ENCODE measurements at regions not wholly inside any gene's neighbourhood (a gene's known extent, or its start where the extent isn't known, plus 50 kb on each side); places are given as distances from the start of the nearest gene placed in this dataset.
"Not testable (repeated sequence)": the region's sequence is repeated elsewhere in the genome, so short reads cannot be mapped to it uniquely, and the experiment has no call there.

GRCh38 chr2:111309231-111310075 lies 188.7 kb downstream of the BCL2L11 start:
- H3K9me3 Mint-ChIP-seq (ENCODE audit: insufficient read depth); ATAC-seq (ENCODE audit: low read depth); H3K4me2 ChIP-seq (replicated peaks; ENCODE audit: low read depth, low read length, poor library complexity, severe bottlenecking); H3K9me3 ChIP-seq (ENCODE audit: control extremely low read depth in 1 of 3, control insufficient read depth in 2 of 3, insufficient read depth in 1 of 3, low read length in 2 of 3); H3K27ac ChIP-seq (ENCODE audit: low read length in 2 of 2); H3K9ac ChIP-seq (ENCODE audit: low read length); DNase-seq; H2AFZ ChIP-seq (ENCODE audit: insufficient read depth, low read depth, low read length, poor library complexity, severe bottlenecking); H3K79me2 ChIP-seq (ENCODE audit: control insufficient read depth, insufficient read depth, low read length); H3K4me3 Mint-ChIP-seq; H3K27me3 ChIP-seq (replicated peaks in 1 of 4; ENCODE audit: control extremely low read depth in 1 of 4, control insufficient read depth in 3 of 4, insufficient read depth in 4 of 4, low read length in 3 of 4); intact Hi-C loops (cut with micrococcal nuclease); H3K36me3 ChIP-seq (replicated peaks in 1 of 2; ENCODE audit: control extremely low read depth in 1 of 2, control insufficient read depth in 1 of 2, extremely low read depth in 1 of 2, insufficient read depth in 2 of 2, low read length in 1 of 2); POLR2A ChIA-PET; H3K4me1 ChIP-seq (ENCODE audit: control insufficient read depth in 2 of 2, insufficient read depth in 2 of 2, low read length in 2 of 2); H3K27me3 Mint-ChIP-seq; H3K4me3 ChIP-seq (ENCODE audit: control extremely low read depth in 1 of 5, extremely low read depth in 1 of 5, insufficient read depth in 1 of 5, low read depth in 2 of 5, low read length in 4 of 5); H3K27ac Mint-ChIP-seq; H4K20me1 ChIP-seq (ENCODE audit: control insufficient read depth, insufficient read depth, low read length, poor library complexity, severe bottlenecking); H3K4me1 Mint-ChIP-seq; CTCF ChIA-PET: not testable (repeated sequence)
- WGBS (ENCODE audit: insufficient coverage) = no CpG with 5 or more reads among the region's 6 CpGs

- H3K4me1 ChIP-seq (ENCODE audit: control insufficient read depth in 2 of 2, insufficient read depth in 2 of 2, low read length in 2 of 2); H3K9ac ChIP-seq (ENCODE audit: low read length); H3K36me3 ChIP-seq (replicated peaks in 1 of 2; ENCODE audit: control extremely low read depth in 1 of 2, control insufficient read depth in 1 of 2, extremely low read depth in 1 of 2, insufficient read depth in 2 of 2, low read length in 1 of 2); H3K27me3 ChIP-seq (replicated peaks in 1 of 4; ENCODE audit: control extremely low read depth in 1 of 4, control insufficient read depth in 3 of 4, insufficient read depth in 4 of 4, low read length in 3 of 4); H4K20me1 ChIP-seq (ENCODE audit: control insufficient read depth, insufficient read depth, low read length, poor library complexity, severe bottlenecking); H3K27ac Mint-ChIP-seq; H3K27me3 Mint-ChIP-seq; H2AFZ ChIP-seq (ENCODE audit: insufficient read depth, low read depth, low read length, poor library complexity, severe bottlenecking); H3K27ac ChIP-seq (ENCODE audit: low read length in 2 of 2); H3K4me3 ChIP-seq (ENCODE audit: control extremely low read depth in 1 of 5, extremely low read depth in 1 of 5, insufficient read depth in 1 of 5, low read depth in 2 of 5, low read length in 4 of 5); H3K9me3 ChIP-seq (ENCODE audit: control extremely low read depth in 1 of 3, control insufficient read depth in 2 of 3, insufficient read depth in 1 of 3, low read length in 2 of 3); H3K79me2 ChIP-seq (ENCODE audit: control insufficient read depth, insufficient read depth, low read length); CTCF ChIA-PET; POLR2A ChIA-PET; H3K9me3 Mint-ChIP-seq (ENCODE audit: insufficient read depth); DNase-seq; H3K4me3 Mint-ChIP-seq; H3K4me1 Mint-ChIP-seq; intact Hi-C loops (cut with micrococcal nuclease); ATAC-seq (ENCODE audit: low read depth); H3K4me2 ChIP-seq (replicated peaks; ENCODE audit: low read depth, low read length, poor library complexity, severe bottlenecking): not testable (repeated sequence)
- no CpG with 5 or more reads among the region's 8 CpGs for WGBS (ENCODE audit: insufficient coverage)
Observed at GRCh38 chr2:111310395-111310794, 189.7 kb downstream of the BCL2L11 start.

- no CpG with 5 or more reads among the region's 6 CpGs for WGBS (ENCODE audit: insufficient coverage)
- H3K27me3 Mint-ChIP-seq; H3K4me1 ChIP-seq (ENCODE audit: control insufficient read depth in 2 of 2, insufficient read depth in 2 of 2, low read length in 2 of 2); H3K4me1 Mint-ChIP-seq; intact Hi-C loops (cut with micrococcal nuclease); CTCF ChIA-PET; H3K4me2 ChIP-seq (replicated peaks; ENCODE audit: low read depth, low read length, poor library complexity, severe bottlenecking); DNase-seq; H3K27me3 ChIP-seq (replicated peaks in 1 of 4; ENCODE audit: control extremely low read depth in 1 of 4, control insufficient read depth in 3 of 4, insufficient read depth in 4 of 4, low read length in 3 of 4); POLR2A ChIA-PET; H3K9ac ChIP-seq (ENCODE audit: low read length); H2AFZ ChIP-seq (ENCODE audit: insufficient read depth, low read depth, low read length, poor library complexity, severe bottlenecking); ATAC-seq (ENCODE audit: low read depth); H3K36me3 ChIP-seq (replicated peaks in 1 of 2; ENCODE audit: control extremely low read depth in 1 of 2, control insufficient read depth in 1 of 2, extremely low read depth in 1 of 2, insufficient read depth in 2 of 2, low read length in 1 of 2); H3K27ac Mint-ChIP-seq; H3K79me2 ChIP-seq (ENCODE audit: control insufficient read depth, insufficient read depth, low read length); H3K4me3 ChIP-seq (ENCODE audit: control extremely low read depth in 1 of 5, extremely low read depth in 1 of 5, insufficient read depth in 1 of 5, low read depth in 2 of 5, low read length in 4 of 5); H3K4me3 Mint-ChIP-seq; H3K9me3 ChIP-seq (ENCODE audit: control extremely low read depth in 1 of 3, control insufficient read depth in 2 of 3, insufficient read depth in 1 of 3, low read length in 2 of 3); H4K20me1 ChIP-seq (ENCODE audit: control insufficient read depth, insufficient read depth, low read length, poor library complexity, severe bottlenecking); H3K27ac ChIP-seq (ENCODE audit: low read length in 2 of 2); H3K9me3 Mint-ChIP-seq (ENCODE audit: insufficient read depth): not testable (repeated sequence)
Observed at GRCh38 chr2:111311568-111311967, 190.9 kb downstream of the BCL2L11 start.

GRCh38 chr2:111312897-111313607 lies 192.3 kb downstream of the BCL2L11 start:
- ATAC-seq (ENCODE audit: low read depth); H3K4me3 ChIP-seq (ENCODE audit: control extremely low read depth in 1 of 5, extremely low read depth in 1 of 5, insufficient read depth in 1 of 5, low read depth in 2 of 5, low read length in 4 of 5); H3K4me2 ChIP-seq (replicated peaks; ENCODE audit: low read depth, low read length, poor library complexity, severe bottlenecking); CTCF ChIA-PET; H3K27ac ChIP-seq (ENCODE audit: low read length in 2 of 2); H3K27ac Mint-ChIP-seq; H3K4me1 ChIP-seq (ENCODE audit: control insufficient read depth in 2 of 2, insufficient read depth in 2 of 2, low read length in 2 of 2); H2AFZ ChIP-seq (ENCODE audit: insufficient read depth, low read depth, low read length, poor library complexity, severe bottlenecking); H3K4me3 Mint-ChIP-seq; intact Hi-C loops (cut with micrococcal nuclease); H3K9me3 Mint-ChIP-seq (ENCODE audit: insufficient read depth); POLR2A ChIA-PET; H3K27me3 Mint-ChIP-seq; H3K36me3 ChIP-seq (replicated peaks in 1 of 2; ENCODE audit: control extremely low read depth in 1 of 2, control insufficient read depth in 1 of 2, extremely low read depth in 1 of 2, insufficient read depth in 2 of 2, low read length in 1 of 2); H4K20me1 ChIP-seq (ENCODE audit: control insufficient read depth, insufficient read depth, low read length, poor library complexity, severe bottlenecking); H3K9me3 ChIP-seq (ENCODE audit: control extremely low read depth in 1 of 3, control insufficient read depth in 2 of 3, insufficient read depth in 1 of 3, low read length in 2 of 3); H3K79me2 ChIP-seq (ENCODE audit: control insufficient read depth, insufficient read depth, low read length); H3K27me3 ChIP-seq (replicated peaks in 1 of 4; ENCODE audit: control extremely low read depth in 1 of 4, control insufficient read depth in 3 of 4, insufficient read depth in 4 of 4, low read length in 3 of 4); H3K4me1 Mint-ChIP-seq; H3K9ac ChIP-seq (ENCODE audit: low read length); DNase-seq: not testable (repeated sequence)
- 67% methylated on average over 3 of the region's 15 CpGs for WGBS (ENCODE audit: insufficient coverage)
